IMR-90 (cell line): ENCODE measurements at regions not wholly inside any gene's neighbourhood (a gene's known extent, or its start where the extent isn't known, plus 50 kb on each side); places are given as distances from the start of the nearest gene placed in this dataset.

Source experiments
- ATAC-seq: fragments of 200-7000 bp; cut with Tn5 transposase; 2 replicates; pipeline ENCODE4 v1.9.1; 2020; ENCODE audit warnings: low read depth, mild to moderate bottlenecking, moderate library complexity
- BruUV-seq: library from RNA; stranded (reverse); fragments of 400-500 nt; replicated peaks from 2 replicates; lab custom pipeline; 2021; lab: Mats Ljungman, UMichigan
- CTCF ChIA-PET: fragments of 300-600 bp; formaldehyde crosslinking; extraction: SDS; loops from one replicate; lab custom pipeline; 2021; ENCODE audit warnings: antibody characterized with exemption; lab: Yijun Ruan, JAX
- POLR2A ChIA-PET: fragments of 300-600 bp; sonication (Branson Sonifier 250); formaldehyde crosslinking; loops from one replicate; lab custom pipeline; 2022; ENCODE audit warnings: antibody characterized with exemption; ENCODE audit not compliant: unreplicated experiment; lab: Charles Lee
- DNase-seq: peaks from one replicate; pipeline ENCODE4 v3.0.0; 2013
- H2AFZ ChIP-seq: replicated peaks from 2 replicates; pipeline ENCODE3; 2013; ENCODE audit warnings: low read length, mild to moderate bottlenecking; ENCODE audit not compliant: poor library complexity
- H2AK5ac ChIP-seq: 2 replicates; pipeline ENCODE4 v1.6.1; 2013; ENCODE audit warnings: low read depth, low read length, inconsistent platforms
- H2AK9ac ChIP-seq: replicated peaks from 2 replicates; pipeline ENCODE3; 2013; ENCODE audit warnings: mild to moderate bottlenecking, low read depth, low read length, moderate library complexity; ENCODE audit not compliant: poor library complexity
- H2BK120ac ChIP-seq: 2 replicates; pipeline ENCODE4 v1.6.1; 2013; ENCODE audit warnings: low read depth, low read length, inconsistent platforms
- H2BK15ac ChIP-seq: 3 replicates; pipeline ENCODE4 v1.6.1; 2013; ENCODE audit warnings: low read depth, low read length, inconsistent platforms
- H2BK20ac ChIP-seq: 2 replicates; pipeline ENCODE4 v1.6.1; 2013; ENCODE audit warnings: low read depth, mild to moderate bottlenecking, inconsistent platforms, low read length, moderate library complexity
- H2BK5ac ChIP-seq: 2 replicates; pipeline ENCODE4 v1.6.1; 2013; ENCODE audit warnings: mild to moderate bottlenecking, low read depth, low read length, inconsistent platforms; ENCODE audit not compliant: poor library complexity, severe bottlenecking
- H3K14ac ChIP-seq: replicated peaks from 2 replicates; pipeline ENCODE4 v1.6.1; 2013; ENCODE audit warnings: low read depth, low read length, inconsistent platforms
- H3K18ac ChIP-seq: 2 replicates; pipeline ENCODE4 v1.6.1; 2013; ENCODE audit warnings: low read depth, low read length, control low read depth
- H3K23ac ChIP-seq: 2 replicates; pipeline ENCODE4 v1.6.1; 2013; ENCODE audit warnings: low read depth, low read length, inconsistent platforms
- H3K27ac ChIP-seq: 2 replicates; pipeline ENCODE4 v1.5.1; 2013; ENCODE audit warnings: mild to moderate bottlenecking, control low read depth, low read length; ENCODE audit not compliant: insufficient read depth
- H3K27me3 ChIP-seq: 2 replicates; pipeline ENCODE4 v1.6.1; 2013; ENCODE audit warnings: low read length; ENCODE audit not compliant: control insufficient read depth, insufficient read depth
- H3K36me3 ChIP-seq: 2 replicates; pipeline ENCODE4 v1.6.1; 2013; ENCODE audit warnings: low read length, mixed read lengths; ENCODE audit not compliant: control insufficient read depth, insufficient read depth
- H3K4ac ChIP-seq: 2 replicates; pipeline ENCODE4 v1.6.1; 2013; ENCODE audit warnings: low read depth, low read length, inconsistent platforms
- H3K4me1 ChIP-seq: 2 replicates; pipeline ENCODE4 v1.6.1; 2013; ENCODE audit warnings: low read length, mixed read lengths; ENCODE audit not compliant: control insufficient read depth, insufficient read depth
- H3K4me2 ChIP-seq: 2 replicates; pipeline ENCODE4 v1.6.1; 2013; ENCODE audit warnings: low read depth, mild to moderate bottlenecking, control low read depth, low read length, moderate library complexity
- H3K4me3 ChIP-seq: 2 replicates; pipeline ENCODE4 v1.5.1; 2013; ENCODE audit warnings: low read depth, mild to moderate bottlenecking, control low read depth, low read length, moderate library complexity; ENCODE audit not compliant: insufficient read depth
- H3K56ac ChIP-seq: 2 replicates; pipeline ENCODE4 v1.6.1; 2013; ENCODE audit warnings: low read length, inconsistent platforms; ENCODE audit not compliant: insufficient read depth; ENCODE audit errors: extremely low read depth
- H3K79me1 ChIP-seq, 2 experiments: 2 replicates each; pipeline ENCODE4 v1.6.1; 2013; ENCODE audit warnings: low read length in 2 of 2, inconsistent platforms in 1 of 2, low read depth in 1 of 2
- H3K9ac ChIP-seq: 2 replicates; pipeline ENCODE4 v1.6.1; 2013; ENCODE audit warnings: low read depth, low read length, control low read depth
- H3K9me1 ChIP-seq: 2 replicates; pipeline ENCODE4 v1.6.1; 2013; ENCODE audit warnings: low read length, inconsistent platforms; ENCODE audit not compliant: insufficient read depth
- H3K9me3 ChIP-seq: 2 replicates; pipeline ENCODE4 v1.6.1; 2013; ENCODE audit warnings: low read length; ENCODE audit not compliant: control insufficient read depth, insufficient read depth
- H4K20me1 ChIP-seq: 2 replicates; pipeline ENCODE4 v1.6.1; 2013; ENCODE audit warnings: low read length, inconsistent platforms; ENCODE audit not compliant: insufficient read depth
- H4K5ac ChIP-seq: 2 replicates; pipeline ENCODE4 v1.6.1; 2013; ENCODE audit warnings: mild to moderate bottlenecking, low read depth, low read length, control low read depth
- H4K8ac ChIP-seq, 2 experiments: 2 replicates each; pipeline ENCODE4 v1.6.1; 2013; ENCODE audit warnings: low read depth in 2 of 2, low read length in 2 of 2, control low read depth in 1 of 2, inconsistent platforms in 1 of 2
- H4K91ac ChIP-seq: 2 replicates; pipeline ENCODE4 v1.6.1; 2013; ENCODE audit warnings: low read depth, low read length, inconsistent platforms; ENCODE audit not compliant: insufficient read depth
- BHLHE40 ChIP-seq: fragments of 150-350 bp; IDR thresholded peaks from 2 replicates; pipeline ENCODE4 v1.6.1; 2016; ENCODE audit warnings: mild to moderate bottlenecking, low read depth, low read length
- CEBPB ChIP-seq: IDR thresholded peaks from 2 replicates; pipeline ENCODE4 v1.6.1; 2012; ENCODE audit warnings: low read depth, low read length, improper control_type of control experiment
- CHD1 ChIP-seq: IDR thresholded peaks from 2 replicates; pipeline ENCODE4 v1.6.1; 2012; ENCODE audit warnings: low read depth, low read length, improper control_type of control experiment
- CTCF ChIP-seq: conservative IDR thresholded peaks from 2 replicates; pipeline ENCODE4 v1.5.1; 2012; ENCODE audit warnings: mild to moderate bottlenecking, low read depth, low read length, improper control_type of control experiment
- ELK1 ChIP-seq: fragments of 150-350 bp; IDR thresholded peaks from 2 replicates; pipeline ENCODE4 v1.6.1; 2016; ENCODE audit warnings: low read depth, mild to moderate bottlenecking, low read length, moderate library complexity, borderline replicate concordance
- FOS ChIP-seq: fragments of 150-350 bp; IDR thresholded peaks from 2 replicates; pipeline ENCODE4 v1.6.1; 2016; ENCODE audit warnings: low read depth, low read length
- MAFK ChIP-seq: IDR thresholded peaks from 2 replicates; pipeline ENCODE4 v1.6.1; 2012; ENCODE audit warnings: low read depth, low read length, improper control_type of control experiment
- MAZ ChIP-seq: IDR thresholded peaks from 2 replicates; pipeline ENCODE4 v1.6.1; 2012; ENCODE audit warnings: low read depth, mild to moderate bottlenecking, low read length, improper control_type of control experiment, moderate library complexity, borderline replicate concordance
- MXI1 ChIP-seq: IDR thresholded peaks from 2 replicates; pipeline ENCODE4 v1.6.1; 2012; ENCODE audit warnings: low read depth, mild to moderate bottlenecking, low read length, moderate library complexity, borderline replicate concordance
- NFE2L2 ChIP-seq: fragments of 150-350 bp; IDR thresholded peaks from 2 replicates; pipeline ENCODE4 v1.6.1; 2016; ENCODE audit warnings: low read depth, mild to moderate bottlenecking, low read length
- POLR2A ChIP-seq: IDR thresholded peaks from 2 replicates; pipeline ENCODE4 v1.6.1; 2012; ENCODE audit warnings: mild to moderate bottlenecking, low read depth, low read length
- RAD21 ChIP-seq: IDR thresholded peaks from 2 replicates; pipeline ENCODE4 v1.6.1; 2012; ENCODE audit warnings: low read length, improper control_type of control experiment
- RCOR1 ChIP-seq: IDR thresholded peaks from 2 replicates; pipeline ENCODE4 v1.6.1; 2012; ENCODE audit warnings: mild to moderate bottlenecking, low read length, improper control_type of control experiment; ENCODE audit not compliant: insufficient replicate concordance
- RFX5 ChIP-seq: IDR thresholded peaks from 2 replicates; pipeline ENCODE4 v1.8.0; 2012; ENCODE audit warnings: low read depth, mild to moderate bottlenecking, low read length, moderate library complexity
- SMC3 ChIP-seq: fragments of 150-350 bp; IDR thresholded peaks from 2 replicates; pipeline ENCODE4 v1.6.1; 2016; ENCODE audit warnings: low read depth, mild to moderate bottlenecking, antibody characterized with exemption, low read length, moderate library complexity
- USF2 ChIP-seq: fragments of 150-350 bp; IDR thresholded peaks from 2 replicates; pipeline ENCODE4 v1.6.1; 2017; ENCODE audit warnings: mild to moderate bottlenecking, antibody characterized with exemption, low read length, low read depth
- WGBS, 2 experiments: methylation state at CpG; one replicate each; pipeline versions ENCODE4 v1.1.5 to v1.1.7; 2013; ENCODE audit warnings: missing lambda C conversion rate in 2 of 2; ENCODE audit not compliant: insufficient read length in 1 of 2; ENCODE audit errors: extremely low coverage in 2 of 2; 5-methylcytosine and 5-hydroxymethylcytosine counted together
- dilution Hi-C: fragments of 300-500 bp; cut with HindIII; formaldehyde crosslinking; loops from one replicate; pipeline ENCODE4 v1.14.3; 2018; ENCODE audit warnings: low sequenced_read_pairs; ENCODE audit not compliant: unreplicated experiment
- in situ Hi-C: fragments of 300-500 bp; cut with MboI; formaldehyde crosslinking; loops from 3 replicates; pipeline ENCODE4 v1.14.3; 2019; ENCODE audit warnings: low sequenced_read_pairs, inconsistent platforms, mixed read lengths
- intact Hi-C: fragments of 100-400 bp; cut with micrococcal nuclease; formaldehyde crosslinking; loops from 2 replicates; pipeline ENCODE4 v1.10.0; 2022

GRCh38 chr1:58303841-58304240 lies 242.7 kb downstream of the OMA1 start:
- H3K9ac ChIP-seq, result no peak overlapping the region
- no peaks in the 10 kb centered on the region for H3K27me3 ChIP-seq
- no peak overlapping the region for H2AFZ ChIP-seq
- TF ChIP-seq MAZ (no peak), MAFK (no peak), CHD1 (no peak), NFE2L2 (no peak), RAD21 (no peak), FOS (no peak), CEBPB (no peak), BHLHE40 (no peak), ELK1 (no peak), USF2 (no peak), MXI1 (no peak), CTCF (no peak), SMC3 (no peak), RCOR1 (no peak), POLR2A (no peak), RFX5 (no peak)
- H3K14ac ChIP-seq, result no peak overlapping the region
- no peak overlapping the region for H4K5ac ChIP-seq
- no peak overlapping the region for H2AK5ac ChIP-seq
- H2BK5ac ChIP-seq, result no peak overlapping the region
- no peak overlapping the region for H3K4ac ChIP-seq
- no peak overlapping the region for H3K18ac ChIP-seq
- DNase-seq, result no peak
- BruUV-seq, result no TSS peak
- no peak overlapping the region for H2BK15ac ChIP-seq
- H4K91ac ChIP-seq, result no peak overlapping the region
- no peak overlapping the region for H2BK120ac ChIP-seq
- H4K8ac ChIP-seq, result no peak overlapping the region
- no peaks in the 10 kb centered on the region for H3K79me1 ChIP-seq
- 0% methylated on average over 1 of the region's 3 CpGs; no CpG with 5 or more reads in 1 of the 2 experiments for WGBS, 2 experiments
- no peak overlapping the region for H3K4me2 ChIP-seq
- no peak overlapping the region for H3K4me3 ChIP-seq
- no peak overlapping the region for H3K23ac ChIP-seq
- no peaks in the 10 kb centered on the region for H3K4me1 ChIP-seq
- dilution Hi-C loops, result no loop called here
- in situ Hi-C loops, result no loop called here
- no peak for ATAC-seq
- no peak overlapping the region for H2BK20ac ChIP-seq
- CTCF ChIA-PET, result no interaction called here
- H3K36me3 ChIP-seq, result no peaks in the 10 kb centered on the region
- H3K56ac ChIP-seq, result no peak overlapping the region
- no peaks in the 10 kb centered on the region for H3K9me3 ChIP-seq
- no peak overlapping the region for H3K27ac ChIP-seq
- intact Hi-C loops, result no loop called here
- H2AK9ac ChIP-seq, result no peak overlapping the region
- POLR2A ChIA-PET, result no interaction called here
- H4K20me1 ChIP-seq, result no peaks in the 10 kb centered on the region
- no peaks in the 10 kb centered on the region for H3K9me1 ChIP-seq
